ENCODE measurements at regions not wholly inside any gene's neighbourhood (a gene's known extent, or its start where the extent isn't known, plus 50 kb on each side); places are given as distances from the start of the nearest gene placed in this dataset.

- no peak overlapping the region for H3K9ac ChIP-seq (ENCODE audit: low read length)
- DNase-seq, result peak; percentile 67
- no peaks in the 10 kb centered on the region for H3K9me3 ChIP-seq (ENCODE audit: control insufficient read depth, low read length)
- no peak overlapping the region for H3K4me3 ChIP-seq (ENCODE audit: insufficient read depth in 1 of 2, low read depth in 1 of 2, low read length in 2 of 2)
- no peak overlapping the region for H4K8ac ChIP-seq (ENCODE audit: low read length)
- no peak overlapping the region for H3K18ac ChIP-seq (ENCODE audit: low read depth in 1 of 2, low read length in 2 of 2)
- H3K4ac ChIP-seq (ENCODE audit: low read depth in 1 of 2, low read length in 2 of 2), result no peak overlapping the region
- H3K36me3 ChIP-seq (ENCODE audit: control insufficient read depth in 1 of 2, insufficient read depth in 2 of 2, low read depth in 1 of 2, low read length in 2 of 2), result no peaks in the 10 kb centered on the region
- H3K27me3 ChIP-seq (ENCODE audit: control insufficient read depth in 1 of 2, insufficient read depth in 1 of 2, low read length in 2 of 2), result no peaks in the 10 kb centered on the region
- H3K23ac ChIP-seq (ENCODE audit: low read length in 2 of 2), result no peak overlapping the region
- no peaks in the 10 kb centered on the region for H3K4me1 ChIP-seq (ENCODE audit: control insufficient read depth, insufficient read depth, low read depth, low read length)
- no peak overlapping the region for H3K4me2 ChIP-seq (ENCODE audit: low read length, poor library complexity, severe bottlenecking)
- no peak overlapping the region for H3K14ac ChIP-seq (ENCODE audit: low read length in 2 of 2)
- H3K27ac ChIP-seq (ENCODE audit: low read length, poor library complexity, severe bottlenecking), result no peak overlapping the region
- H2AFZ ChIP-seq (ENCODE audit: low read depth, low read length), result no peak overlapping the region
- H4K91ac ChIP-seq (ENCODE audit: low read length), result no peak overlapping the region
- no peak overlapping the region for H2BK12ac ChIP-seq (ENCODE audit: low read length in 2 of 2)
- no peaks in the 10 kb centered on the region for H3K79me1 ChIP-seq (replicated peaks; ENCODE audit: low read length, poor library complexity, severe bottlenecking)
- no peak overlapping the region for H2AK5ac ChIP-seq (ENCODE audit: low read length, severe bottlenecking)
- H2BK5ac ChIP-seq (ENCODE audit: low read depth, low read length, poor library complexity, severe bottlenecking), result no peak overlapping the region
- no peak overlapping the region for H2BK120ac ChIP-seq (ENCODE audit: low read depth, low read length)
- no peak overlapping the region for H2BK15ac ChIP-seq (ENCODE audit: low read depth, poor library complexity, severe bottlenecking)
Measured at GRCh38 chr2:190126798-190127197, 64.3 kb upstream of the MSTN start.

GRCh38 chr2:190123956-190124355, 61.4 kb upstream of the MSTN start:
- Histone ChIP-seq H3K4me3 (ENCODE audit: insufficient read depth in 1 of 2, low read depth in 1 of 2, low read length in 2 of 2) (no peak overlapping the region), H3K27me3 (ENCODE audit: control insufficient read depth in 1 of 2, insufficient read depth in 1 of 2, low read length in 2 of 2) (no peaks in the 10 kb centered on the region), H2BK12ac (ENCODE audit: low read length in 2 of 2) (no peak overlapping the region), H2BK120ac (ENCODE audit: low read depth, low read length) (no peak overlapping the region), H3K4ac (ENCODE audit: low read depth in 1 of 2, low read length in 2 of 2) (no peak overlapping the region), H2AFZ (ENCODE audit: low read depth, low read length) (no peak overlapping the region), H3K9ac (ENCODE audit: low read length) (no peak overlapping the region), H2BK15ac (ENCODE audit: low read depth, poor library complexity, severe bottlenecking) (no peak overlapping the region), H3K4me1 (ENCODE audit: control insufficient read depth, insufficient read depth, low read depth, low read length) (no peaks in the 10 kb centered on the region), H2BK5ac (ENCODE audit: low read depth, low read length, poor library complexity, severe bottlenecking) (no peak overlapping the region), H4K91ac (ENCODE audit: low read length) (no peak overlapping the region), H3K79me1 (replicated peaks; ENCODE audit: low read length, poor library complexity, severe bottlenecking) (no peaks in the 10 kb centered on the region), H4K8ac (ENCODE audit: low read length) (no peak overlapping the region), H3K4me2 (ENCODE audit: low read length, poor library complexity, severe bottlenecking) (no peak overlapping the region), H3K14ac (ENCODE audit: low read length in 2 of 2) (no peak overlapping the region), H3K36me3 (ENCODE audit: control insufficient read depth in 1 of 2, insufficient read depth in 2 of 2, low read depth in 1 of 2, low read length in 2 of 2) (no peaks in the 10 kb centered on the region), H3K18ac (ENCODE audit: low read depth in 1 of 2, low read length in 2 of 2) (no peak overlapping the region), H2AK5ac (ENCODE audit: low read length, severe bottlenecking) (no peak overlapping the region), H3K27ac (ENCODE audit: low read length, poor library complexity, severe bottlenecking) (no peak overlapping the region), H3K9me3 (ENCODE audit: control insufficient read depth, low read length) (no peaks in the 10 kb centered on the region), H3K23ac (ENCODE audit: low read length in 2 of 2) (no peak overlapping the region)
- peak; percentile 60 for DNase-seq
- WGBS, result 68% methylated on average over 2 of the region's 2 CpGs

DNA sequence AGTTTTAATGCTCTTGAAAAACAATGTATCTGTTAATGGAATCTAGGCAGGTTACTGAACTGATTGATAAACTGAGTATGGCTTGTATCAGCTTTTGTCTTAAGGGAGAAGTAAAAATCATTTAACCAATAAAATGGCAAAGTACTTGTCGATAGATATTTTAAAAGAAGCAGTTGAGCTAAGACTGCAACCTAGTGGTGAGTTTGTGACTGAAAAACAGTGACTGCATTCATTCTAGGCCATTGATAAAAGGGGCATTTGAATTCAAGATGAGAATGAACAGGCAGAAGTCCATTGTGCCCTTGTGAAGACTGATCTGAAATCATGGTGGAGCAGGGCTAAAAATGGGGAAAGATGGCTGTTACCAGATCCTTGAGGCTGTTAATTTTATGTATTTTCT, 59.4 kb upstream of the MSTN start:
- Histone ChIP-seq H3K4me2 (ENCODE audit: low read length, poor library complexity, severe bottlenecking) (no peak overlapping the region), H3K23ac (ENCODE audit: low read length in 2 of 2) (no peak overlapping the region), H3K27ac (ENCODE audit: low read length, poor library complexity, severe bottlenecking) (no peak overlapping the region), H2AK5ac (ENCODE audit: low read length, severe bottlenecking) (no peak overlapping the region), H2BK120ac (ENCODE audit: low read depth, low read length) (no peak overlapping the region), H3K4me1 (ENCODE audit: control insufficient read depth, insufficient read depth, low read depth, low read length) (no peaks in the 10 kb centered on the region), H2BK12ac (ENCODE audit: low read length in 2 of 2) (no peak overlapping the region), H3K9me3 (ENCODE audit: control insufficient read depth, low read length) (no peaks in the 10 kb centered on the region), H4K91ac (ENCODE audit: low read length) (no peak overlapping the region), H3K9ac (ENCODE audit: low read length) (peak overlapping the region; percentile 7), H3K27me3 (ENCODE audit: control insufficient read depth in 1 of 2, insufficient read depth in 1 of 2, low read length in 2 of 2) (no peaks in the 10 kb centered on the region), H3K14ac (ENCODE audit: low read length in 2 of 2) (no peak overlapping the region), H2BK5ac (ENCODE audit: low read depth, low read length, poor library complexity, severe bottlenecking) (no peak overlapping the region), H3K79me1 (replicated peaks; ENCODE audit: low read length, poor library complexity, severe bottlenecking) (no peaks in the 10 kb centered on the region), H3K18ac (ENCODE audit: low read depth in 1 of 2, low read length in 2 of 2) (no peak overlapping the region), H3K4ac (ENCODE audit: low read depth in 1 of 2, low read length in 2 of 2) (no peak overlapping the region), H4K8ac (ENCODE audit: low read length) (no peak overlapping the region), H2BK15ac (ENCODE audit: low read depth, poor library complexity, severe bottlenecking) (no peak overlapping the region), H3K36me3 (ENCODE audit: control insufficient read depth in 1 of 2, insufficient read depth in 2 of 2, low read depth in 1 of 2, low read length in 2 of 2) (no peaks in the 10 kb centered on the region), H2AFZ (ENCODE audit: low read depth, low read length) (no peak overlapping the region), H3K4me3 (ENCODE audit: insufficient read depth in 1 of 2, low read depth in 1 of 2, low read length in 2 of 2) (no peak overlapping the region)
- WGBS, result 63% methylated on average over 1 of the region's 1 CpG
- DNase-seq, result peak; percentile 29

DNA sequence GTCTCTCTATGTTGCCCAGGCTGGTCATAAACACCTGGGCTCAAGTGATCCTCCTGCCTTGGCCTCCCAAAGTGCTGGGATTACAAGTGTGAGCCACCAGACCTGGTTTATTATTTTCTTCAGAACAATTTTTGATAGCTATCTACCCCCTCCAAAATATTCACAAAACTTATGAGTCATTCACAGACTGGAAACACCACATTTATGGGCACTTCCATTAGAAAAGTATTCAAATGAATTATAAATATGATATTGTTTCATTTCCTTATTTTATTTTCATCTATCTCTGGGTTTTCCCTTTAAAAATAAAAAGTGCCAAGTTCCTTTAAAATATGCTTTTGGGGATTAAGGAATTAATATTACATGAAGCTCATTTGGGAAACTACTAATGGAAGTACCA, 58.8 kb upstream of the MSTN start:
- no peak overlapping the region for H2BK12ac ChIP-seq (ENCODE audit: low read length in 2 of 2)
- no peak overlapping the region for H3K9ac ChIP-seq (ENCODE audit: low read length)
- no peak for DNase-seq
- H3K4me1 ChIP-seq (ENCODE audit: control insufficient read depth, insufficient read depth, low read depth, low read length), result no peaks in the 10 kb centered on the region
- no peaks in the 10 kb centered on the region for H3K27me3 ChIP-seq (ENCODE audit: control insufficient read depth in 1 of 2, insufficient read depth in 1 of 2, low read length in 2 of 2)
- no peak overlapping the region for H2AK5ac ChIP-seq (ENCODE audit: low read length, severe bottlenecking)
- H3K36me3 ChIP-seq (ENCODE audit: control insufficient read depth in 1 of 2, insufficient read depth in 2 of 2, low read depth in 1 of 2, low read length in 2 of 2), result no peaks in the 10 kb centered on the region
- H4K8ac ChIP-seq (ENCODE audit: low read length), result no peak overlapping the region
- H2BK120ac ChIP-seq (ENCODE audit: low read depth, low read length), result no peak overlapping the region
- H3K4me3 ChIP-seq (ENCODE audit: insufficient read depth in 1 of 2, low read depth in 1 of 2, low read length in 2 of 2), result no peak overlapping the region
- no peak overlapping the region for H3K18ac ChIP-seq (ENCODE audit: low read depth in 1 of 2, low read length in 2 of 2)
- H4K91ac ChIP-seq (ENCODE audit: low read length), result no peak overlapping the region
- no peak overlapping the region for H3K23ac ChIP-seq (ENCODE audit: low read length in 2 of 2)
- no peak overlapping the region for H3K14ac ChIP-seq (ENCODE audit: low read length in 2 of 2)
- H3K27ac ChIP-seq (ENCODE audit: low read length, poor library complexity, severe bottlenecking), result no peak overlapping the region
- no peaks in the 10 kb centered on the region for H3K79me1 ChIP-seq (replicated peaks; ENCODE audit: low read length, poor library complexity, severe bottlenecking)
- no peak overlapping the region for H2BK15ac ChIP-seq (ENCODE audit: low read depth, poor library complexity, severe bottlenecking)
- H2BK5ac ChIP-seq (ENCODE audit: low read depth, low read length, poor library complexity, severe bottlenecking), result no peak overlapping the region
- H3K4me2 ChIP-seq (ENCODE audit: low read length, poor library complexity, severe bottlenecking), result no peak overlapping the region
- no peak overlapping the region for H2AFZ ChIP-seq (ENCODE audit: low read depth, low read length)
- no peaks in the 10 kb centered on the region for H3K9me3 ChIP-seq (ENCODE audit: control insufficient read depth, low read length)
- H3K4ac ChIP-seq (ENCODE audit: low read depth in 1 of 2, low read length in 2 of 2), result no peak overlapping the region

Data from mesenchymal stem cell (in vitro differentiated cells and primary cell).